Ishikawa (cell line): ENCODE measurements at regions not wholly inside any gene's neighbourhood (a gene's known extent, or its start where the extent isn't known, plus 50 kb on each side); places are given as distances from the start of the nearest gene placed in this dataset.

Experiments
- CEBPB ChIP-seq: IDR thresholded peaks from 2 replicates; pipeline ENCODE4 v1.6.1; 2012
- CREB1 ChIP-seq: IDR thresholded peaks from 2 replicates; pipeline ENCODE4 v1.6.1; 2012; ENCODE audit warnings: low read depth
- EGR1 ChIP-seq: IDR thresholded peaks from 2 replicates; pipeline ENCODE4 v1.6.1; 2012
- EP300 ChIP-seq: IDR thresholded peaks from 2 replicates; pipeline ENCODE4 v1.6.1; 2012; ENCODE audit warnings: borderline replicate concordance
- MAX ChIP-seq: IDR thresholded peaks from 2 replicates; pipeline ENCODE4 v1.6.1; 2012
- NFIC ChIP-seq: IDR thresholded peaks from 2 replicates; pipeline ENCODE4 v1.6.1; 2012
- RAD21 ChIP-seq: IDR thresholded peaks from 2 replicates; pipeline ENCODE4 v1.6.1; 2012; ENCODE audit warnings: low read depth
- REST ChIP-seq: IDR thresholded peaks from 2 replicates; pipeline ENCODE4 v1.6.1; 2012; ENCODE audit warnings: low read depth, mild to moderate bottlenecking
- TAF1 ChIP-seq: IDR thresholded peaks from 2 replicates; pipeline ENCODE4 v1.6.1; 2012; ENCODE audit warnings: low read depth, mild to moderate bottlenecking
- TCF12 ChIP-seq: IDR thresholded peaks from 2 replicates; pipeline ENCODE4 v1.6.1; 2012; ENCODE audit warnings: low read depth
- USF1 ChIP-seq: IDR thresholded peaks from 2 replicates; pipeline ENCODE4 v1.6.1; 2012
- YY1 ChIP-seq: IDR thresholded peaks from 2 replicates; pipeline ENCODE4 v1.6.1; 2012; ENCODE audit warnings: low read depth
- ZBTB7A ChIP-seq: IDR thresholded peaks from 2 replicates; pipeline ENCODE4 v1.6.1; 2012; ENCODE audit warnings: low read depth

- TF ChIP-seq CEBPB (no peak), REST (no peak), NFIC (no peak), EP300 (no peak), RAD21 (no peak), YY1 (no peak), EGR1 (no peak), MAX (no peak), ZBTB7A (no peak), TCF12 (no peak), USF1 (no peak), CREB1 (no peak), TAF1 (no peak)
Observed at GRCh38 chr18:22604986-22605421, 187.3 kb upstream of the CTAGE1 start.
